Astrocyte (in vitro differentiated cells and primary cell): ENCODE measurements at regions not wholly inside any gene's neighbourhood (a gene's known extent, or its start where the extent isn't known, plus 50 kb on each side); places are given as distances from the start of the nearest gene placed in this dataset.

Experiments used
- DNase-seq: peaks from one replicate; pipeline ENCODE4 v3.0.0-alpha.2; 2010; ENCODE audit warnings: low read depth
- FAIRE-seq: peaks from 2 replicates; lab custom pipeline; 2011; peaks lifted over from hg19 to GRCh38; lab: Jason Lieb, UNC
- H2AFZ ChIP-seq: 2 replicates; pipeline ENCODE4 v1.6.0; 2012; ENCODE audit warnings: low read depth, low read length, inconsistent platforms
- H3K27ac ChIP-seq: 2 replicates; pipeline ENCODE4 v1.5.1; 2011; ENCODE audit warnings: low read depth, low read length, inconsistent platforms
- H3K27me3 ChIP-seq: 2 replicates; pipeline ENCODE4 v1.6.0; 2011; ENCODE audit warnings: low read length, inconsistent platforms; ENCODE audit not compliant: insufficient read depth
- H3K36me3 ChIP-seq: 2 replicates; pipeline ENCODE4 v1.5.1; 2011; ENCODE audit warnings: low read length, inconsistent platforms; ENCODE audit not compliant: insufficient read depth
- H3K4me1 ChIP-seq: 2 replicates; pipeline ENCODE4 v1.5.1; 2011; ENCODE audit warnings: low read length, inconsistent platforms; ENCODE audit not compliant: insufficient read depth
- H3K4me2 ChIP-seq: 2 replicates; pipeline ENCODE4 v1.6.0; 2012; ENCODE audit warnings: low read length, inconsistent platforms
- H3K4me3 ChIP-seq: 2 replicates; pipeline ENCODE4 v1.5.1; 2011; ENCODE audit warnings: low read depth, mild to moderate bottlenecking, low read length, inconsistent platforms; ENCODE audit not compliant: insufficient read depth
- H3K79me2 ChIP-seq: 2 replicates; pipeline ENCODE4 v1.6.0; 2012; ENCODE audit warnings: mild to moderate bottlenecking, low read length, inconsistent platforms; ENCODE audit not compliant: insufficient read depth
- H3K9ac ChIP-seq: 2 replicates; pipeline ENCODE4 v1.6.0; 2012; ENCODE audit warnings: mild to moderate bottlenecking, low read length, inconsistent platforms
- H3K9me3 ChIP-seq: 2 replicates; pipeline ENCODE4 v1.5.1; 2012; ENCODE audit warnings: low read depth, mild to moderate bottlenecking, low read length, inconsistent platforms; ENCODE audit not compliant: insufficient read depth
- H4K20me1 ChIP-seq: 2 replicates; pipeline ENCODE4 v1.6.0; 2012; ENCODE audit warnings: low read length, inconsistent platforms; ENCODE audit not compliant: insufficient read depth
- H3K27ac Mint-ChIP-seq: one replicate; pipeline ENCODE4 v1.8.0; 2021; ENCODE audit warnings: mild to moderate bottlenecking, mixed read lengths; ENCODE audit not compliant: unreplicated experiment
- H3K27me3 Mint-ChIP-seq: one replicate; pipeline ENCODE4 v1.8.0; 2021; ENCODE audit warnings: low read depth, mixed read lengths; ENCODE audit not compliant: unreplicated experiment
- H3K36me3 Mint-ChIP-seq: one replicate; pipeline ENCODE4 v1.8.0; 2021; ENCODE audit warnings: low read depth, mixed read lengths; ENCODE audit not compliant: unreplicated experiment
- H3K4me1 Mint-ChIP-seq: one replicate; pipeline ENCODE4 v1.8.0; 2021; ENCODE audit warnings: low read depth, mixed read lengths; ENCODE audit not compliant: unreplicated experiment
- H3K4me3 Mint-ChIP-seq: one replicate; pipeline ENCODE4 v1.8.0; 2021; ENCODE audit warnings: mild to moderate bottlenecking, moderate library complexity, mixed read lengths; ENCODE audit not compliant: unreplicated experiment
- H3K9me3 Mint-ChIP-seq: one replicate; pipeline ENCODE4 v1.8.0; 2021; ENCODE audit warnings: mild to moderate bottlenecking, mixed read lengths; ENCODE audit not compliant: unreplicated experiment
- CTCF ChIP-seq: IDR thresholded peaks from 2 replicates; pipeline ENCODE4 v1.5.1; 2011; ENCODE audit warnings: low read depth, mild to moderate bottlenecking, inconsistent platforms, low read length, moderate library complexity; ENCODE audit not compliant: insufficient read depth
- EZH2 ChIP-seq: IDR thresholded peaks from 2 replicates; pipeline ENCODE4 v1.6.1; 2012; ENCODE audit warnings: mild to moderate bottlenecking, low read length, inconsistent platforms; ENCODE audit not compliant: insufficient read depth

GRCh38 chr11:107249054-107249453 is 208.6 kb downstream of the CWF19L2 start:
- no peaks in the 10 kb centered on the region for H3K9me3 ChIP-seq
- H3K4me3 ChIP-seq, result no peak overlapping the region
- DNase-seq, result no peak
- Mint-ChIP-seq H3K27ac (no peak overlapping the region), H3K9me3 (peaks cover 3% of the 10 kb centered on the region), H3K27me3 (no peaks in the 10 kb centered on the region), H3K36me3 (no peaks in the 10 kb centered on the region), H3K4me1 (no peaks in the 10 kb centered on the region), H3K4me3 (no peak overlapping the region)
- no peak for TF ChIP-seq EZH2
- TF ChIP-seq CTCF, result no peak
- H4K20me1 ChIP-seq, result no peaks in the 10 kb centered on the region
- no peaks in the 10 kb centered on the region for H3K79me2 ChIP-seq
- H3K27ac ChIP-seq, result no peak overlapping the region
- no peak for FAIRE-seq
- H3K9ac ChIP-seq, result no peak overlapping the region
- H3K4me2 ChIP-seq, result no peak overlapping the region
- H3K36me3 ChIP-seq, result no peaks in the 10 kb centered on the region
- H3K4me1 ChIP-seq, result no peaks in the 10 kb centered on the region
- H3K27me3 ChIP-seq, result no peaks in the 10 kb centered on the region
- H2AFZ ChIP-seq, result no peak overlapping the region

DNA sequence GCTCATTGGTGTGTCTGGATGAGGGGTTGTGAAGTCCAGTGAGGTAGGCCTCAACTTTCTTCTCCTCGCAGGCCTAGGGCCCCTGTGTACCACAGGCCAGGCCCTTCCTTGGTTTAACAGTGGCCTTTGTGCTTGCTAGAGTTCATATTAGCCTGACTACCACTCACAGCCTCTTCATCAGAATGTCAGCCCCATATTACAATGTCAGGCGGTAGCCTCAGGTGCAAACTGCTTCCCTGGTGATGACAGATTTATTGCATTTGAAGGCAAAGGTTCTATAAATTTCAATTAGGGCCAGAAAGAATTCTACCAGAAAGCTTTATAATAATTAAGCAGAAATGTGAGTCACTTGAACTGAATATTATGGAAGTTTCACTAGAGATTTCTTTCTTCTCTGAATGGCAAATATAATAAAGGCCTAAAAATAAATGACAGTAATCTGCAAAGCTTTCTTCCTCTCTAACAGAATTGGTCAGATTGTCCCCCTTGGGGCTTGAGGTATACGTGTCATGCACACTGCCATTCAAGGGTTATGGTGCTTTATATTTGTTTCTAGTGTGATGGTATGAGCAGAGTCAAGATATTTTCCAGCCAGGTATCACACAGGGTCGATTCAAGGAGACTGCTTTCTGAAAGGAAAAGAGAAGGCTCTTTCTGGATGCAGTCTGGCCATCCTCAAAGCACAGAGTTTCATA is 210.3 kb downstream of the CWF19L2 start:
- no peak overlapping the region for H3K27ac Mint-ChIP-seq
- Histone ChIP-seq H3K4me1 (no peaks in the 10 kb centered on the region), H4K20me1 (no peaks in the 10 kb centered on the region), H2AFZ (no peak overlapping the region), H3K9ac (no peak overlapping the region), H3K36me3 (no peaks in the 10 kb centered on the region), H3K27me3 (no peaks in the 10 kb centered on the region), H3K79me2 (no peaks in the 10 kb centered on the region), H3K27ac (no peak overlapping the region), H3K4me2 (no peak overlapping the region), H3K4me3 (no peak overlapping the region), H3K9me3 (no peaks in the 10 kb centered on the region)
- peaks cover 3% of the 10 kb centered on the region for H3K9me3 Mint-ChIP-seq
- peaks cover 2% of the 10 kb centered on the region for H3K4me1 Mint-ChIP-seq
- no peak overlapping the region for H3K4me3 Mint-ChIP-seq
- no peaks in the 10 kb centered on the region for H3K27me3 Mint-ChIP-seq
- TF ChIP-seq EZH2 (no peak), CTCF (no peak)
- no peak for DNase-seq
- H3K36me3 Mint-ChIP-seq, result no peaks in the 10 kb centered on the region
- no peak for FAIRE-seq

- H3K9me3 ChIP-seq, result no peaks in the 10 kb centered on the region
- Mint-ChIP-seq H3K36me3 (no peaks in the 10 kb centered on the region), H3K27ac (no peak overlapping the region), H3K4me3 (no peak overlapping the region), H3K4me1 (peaks cover 3% of the 10 kb centered on the region), H3K9me3 (no peaks in the 10 kb centered on the region), H3K27me3 (no peaks in the 10 kb centered on the region)
- no peaks in the 10 kb centered on the region for H3K79me2 ChIP-seq
- DNase-seq, result no peak
- H3K9ac ChIP-seq, result no peak overlapping the region
- H3K4me2 ChIP-seq, result no peak overlapping the region
- H3K4me1 ChIP-seq, result no peaks in the 10 kb centered on the region
- H3K27ac ChIP-seq, result no peak overlapping the region
- H4K20me1 ChIP-seq, result no peaks in the 10 kb centered on the region
- H3K36me3 ChIP-seq, result no peaks in the 10 kb centered on the region
- no peak overlapping the region for H3K4me3 ChIP-seq
- TF ChIP-seq CTCF (no peak), EZH2 (no peak)
- H2AFZ ChIP-seq, result no peak overlapping the region
- no peaks in the 10 kb centered on the region for H3K27me3 ChIP-seq
- FAIRE-seq, result no peak
These were observed 213.7 kb downstream of the CWF19L2 start for GRCh38 chr11:107243929-107244328.
